NCI-H2081 (cell line): ENCODE measurements at regions not wholly inside any gene's neighbourhood (a gene's known extent, or its start where the extent isn't known, plus 50 kb on each side); places are given as distances from the start of the nearest gene placed in this dataset.

ENCODE experiments used
- DNase-seq, 2 experiments: peaks; one replicate each; lab custom pipeline; 2025; lab: John Stamatoyannopoulos, UW

GRCh38 chr11:112752563-112752962 is 208.7 kb upstream of the NCAM1 start:
- DNase-seq: no peak

- DNase-seq: no peak
Measured at GRCh38 chr11:112753706-112754105, 207.5 kb upstream of the NCAM1 start.

- no peak for DNase-seq
Measured at GRCh38 chr11:112759418-112759817, 201.8 kb upstream of the NCAM1 start.

- DNase-seq: no peak
Measured at GRCh38 chr11:112760396-112761059, 200.7 kb upstream of the NCAM1 start.

GRCh38 chr11:112761911-112762706 is 199.1 kb upstream of the NCAM1 start:
- no peak for DNase-seq

GRCh38 chr11:112762707-112763090 is 198.5 kb upstream of the NCAM1 start:
- no peak for DNase-seq

- no peak for DNase-seq
Measured at GRCh38 chr11:112765337-112765736, 195.9 kb upstream of the NCAM1 start.

GRCh38 chr11:112769170-112769569 is 192.1 kb upstream of the NCAM1 start:
- DNase-seq: peak in 1 of 2 experiments; percentile 46

- DNase-seq: no peak
Measured at GRCh38 chr11:112769584-112769983, 191.6 kb upstream of the NCAM1 start.

- no peak for DNase-seq
Measured at GRCh38 chr11:112770033-112770432, 191.2 kb upstream of the NCAM1 start.

- DNase-seq: no peak
Measured at GRCh38 chr11:112770487-112770886, 190.7 kb upstream of the NCAM1 start.

GRCh38 chr11:112771851-112772250 is 189.4 kb upstream of the NCAM1 start:
- DNase-seq: no peak

GRCh38 chr11:112773264-112773663 is 188.0 kb upstream of the NCAM1 start:
- no peak for DNase-seq

- no peak for DNase-seq
Measured at GRCh38 chr11:112776834-112777233, 184.4 kb upstream of the NCAM1 start.

GRCh38 chr11:112777283-112777751 is 183.9 kb upstream of the NCAM1 start:
- no peak for DNase-seq

- no peak for DNase-seq
Measured at GRCh38 chr11:112778091-112778876, 182.9 kb upstream of the NCAM1 start.

GRCh38 chr11:112778877-112779266 is 182.3 kb upstream of the NCAM1 start:
- DNase-seq: no peak

- DNase-seq: no peak
Measured at GRCh38 chr11:112780351-112781087, 180.7 kb upstream of the NCAM1 start.

- no peak for DNase-seq
Measured at GRCh38 chr11:112783945-112784322, 177.3 kb upstream of the NCAM1 start.

GRCh38 chr11:112784323-112785073 is 176.7 kb upstream of the NCAM1 start:
- no peak for DNase-seq

- no peak for DNase-seq
Measured at GRCh38 chr11:112785149-112785548, 176.1 kb upstream of the NCAM1 start.
